ENCODE measurements at regions not wholly inside any gene's neighbourhood (a gene's known extent, or its start where the extent isn't known, plus 50 kb on each side); places are given as distances from the start of the nearest gene placed in this dataset.

- no peak for DNase-seq
Measured at GRCh38 chr2:2843969-2844548, 513.0 kb upstream of the MYT1L start.

GRCh38 chr2:2842466-2842865, 511.4 kb upstream of the MYT1L start:
- no peak for DNase-seq

GRCh38 chr2:2840681-2841300, 509.7 kb upstream of the MYT1L start:
- no peak for DNase-seq

- no peak for DNase-seq
Measured at GRCh38 chr2:2839782-2840531, 508.9 kb upstream of the MYT1L start.

- no peak for DNase-seq
Measured at GRCh38 chr2:2839393-2839781, 508.3 kb upstream of the MYT1L start.

- DNase-seq = no peak
Measured at GRCh38 chr2:2838548-2838845, 507.4 kb upstream of the MYT1L start.

- DNase-seq = no peak
Measured at GRCh38 chr2:2837746-2838547, 506.9 kb upstream of the MYT1L start.

- DNase-seq = no peak
Measured at GRCh38 chr2:2836343-2837070, 505.4 kb upstream of the MYT1L start.

GRCh38 chr2:2834516-2835254, 503.6 kb upstream of the MYT1L start:
- DNase-seq = no peak

GRCh38 chr2:2834105-2834504, 503.0 kb upstream of the MYT1L start:
- DNase-seq = no peak

GRCh38 chr2:2832657-2833056, 501.6 kb upstream of the MYT1L start:
- DNase-seq = no peak

- DNase-seq = no peak
Measured at GRCh38 chr2:2831633-2832032, 500.6 kb upstream of the MYT1L start.

- DNase-seq = no peak
Measured at GRCh38 chr2:2830576-2830975, 499.5 kb upstream of the MYT1L start.

- DNase-seq = no peak
Measured at GRCh38 chr2:2828774-2829368, 497.8 kb upstream of the MYT1L start.

- no peak for DNase-seq
Measured at GRCh38 chr2:2827761-2828221, 496.7 kb upstream of the MYT1L start.

- no peak for DNase-seq
Measured at GRCh38 chr2:2827046-2827636, 496.1 kb upstream of the MYT1L start.

- no peak for DNase-seq
Measured at GRCh38 chr2:2826621-2827020, 495.5 kb upstream of the MYT1L start.

- no peak for DNase-seq
Measured at GRCh38 chr2:2826209-2826551, 495.1 kb upstream of the MYT1L start.

GRCh38 chr2:2825516-2826208, 494.6 kb upstream of the MYT1L start:
- no peak for DNase-seq

- no peak for DNase-seq
Measured at GRCh38 chr2:2825062-2825461, 494.0 kb upstream of the MYT1L start.

GRCh38 chr2:2824588-2824987, 493.5 kb upstream of the MYT1L start:
- DNase-seq = no peak

Data from fibroblast of upper back skin (primary cell).